H1 (cell line): ENCODE measurements at regions not wholly inside any gene's neighbourhood (a gene's known extent, or its start where the extent isn't known, plus 50 kb on each side); places are given as distances from the start of the nearest gene placed in this dataset.

Experiments used
- CTCF ChIA-PET: fragments of 300-600 bp; sonication (Branson Sonifier 250); formaldehyde crosslinking; loops from one replicate; lab custom pipeline; 2021; ENCODE audit not compliant: partially characterized antibody; lab: Charles Lee
- POLR2A ChIA-PET: fragments of 300-600 bp; sonication (Branson Sonifier 250); formaldehyde crosslinking; loops from one replicate; lab custom pipeline; 2021; ENCODE audit warnings: inconsistent platforms; ENCODE audit not compliant: partially characterized antibody; lab: Charles Lee
- DNase-seq, 2 experiments: peaks; one replicate each; pipeline versions ENCODE4 v3.0.0 to v3.0.0-alpha.2; 2010 to 2022; ENCODE audit warnings: low spot score in 2 of 2, low read depth in 1 of 2, mixed read lengths in 1 of 2
- FAIRE-seq: peaks from 2 replicates; lab custom pipeline; 2011; peaks lifted over from hg19 to GRCh38; lab: Jason Lieb, UNC
- H2AFZ ChIP-seq: 2 replicates; pipeline ENCODE4 v1.8.1; 2012; ENCODE audit warnings: low read length, inconsistent platforms
- H2AK5ac ChIP-seq: 2 replicates; pipeline ENCODE4 v1.6.1; 2013; ENCODE audit warnings: low read depth, low read length
- H2BK120ac ChIP-seq: replicated peaks from 2 replicates; pipeline ENCODE3; 2013; ENCODE audit warnings: low read depth, low read length, inconsistent platforms
- H2BK12ac ChIP-seq: 2 replicates; pipeline ENCODE4 v1.6.1; 2013; ENCODE audit warnings: low read depth, low read length
- H2BK15ac ChIP-seq: 2 replicates; pipeline ENCODE4 v1.6.1; 2013; ENCODE audit warnings: low read length
- H2BK20ac ChIP-seq: 2 replicates; pipeline ENCODE4 v1.6.1; 2013; ENCODE audit warnings: low read length
- H2BK5ac ChIP-seq: 2 replicates; pipeline ENCODE4 v1.6.1; 2013; ENCODE audit warnings: low read depth, low read length
- H3K14ac ChIP-seq: 2 replicates; pipeline ENCODE4 v1.6.1; 2013; ENCODE audit warnings: inconsistent platforms; ENCODE audit not compliant: insufficient read length
- H3K18ac ChIP-seq: 2 replicates; pipeline ENCODE4 v1.6.1; 2013; ENCODE audit warnings: low read length; ENCODE audit errors: extremely low read depth
- H3K23ac ChIP-seq: 2 replicates; pipeline ENCODE4 v1.6.1; 2013; ENCODE audit warnings: inconsistent platforms; ENCODE audit not compliant: insufficient read length
- H3K23me2 ChIP-seq: 2 replicates; pipeline ENCODE4 v1.6.1; 2013; ENCODE audit warnings: low read depth, low read length
- H3K27ac ChIP-seq: 2 replicates; pipeline ENCODE4 v1.6.1; 2011; ENCODE audit warnings: low read depth, low read length, inconsistent platforms
- H3K27me3 ChIP-seq, 4 experiments: replicated peaks in 1 of 4; 1 replicate in 1 of 4; 2 replicates in 3 of 4; pipeline versions ENCODE4 v1.6.1 to v1.8.1; 2011 to 2013; ENCODE audit warnings: low read length in 3 of 4, mild to moderate bottlenecking in 3 of 4, inconsistent platforms in 2 of 4, mixed read lengths in 2 of 4, moderate library complexity in 1 of 4; ENCODE audit not compliant: control insufficient read depth in 3 of 4, insufficient read depth in 3 of 4; ENCODE audit errors: extremely low read depth in 1 of 4
- H3K36me3 ChIP-seq, 4 experiments: 2 replicates each; pipeline versions ENCODE4 v1.6.1 to v1.8.1; 2011 to 2013; ENCODE audit warnings: mild to moderate bottlenecking in 4 of 4, low read length in 3 of 4, moderate library complexity in 2 of 4, control low read depth in 1 of 4, inconsistent platforms in 1 of 4; ENCODE audit not compliant: insufficient read depth in 4 of 4, control insufficient read depth in 2 of 4
- H3K4ac ChIP-seq: replicated peaks from 2 replicates; pipeline ENCODE3; 2013; ENCODE audit warnings: low read length, low read depth, mixed read lengths, inconsistent platforms; ENCODE audit not compliant: insufficient read length
- H3K4me1 ChIP-seq, 4 experiments: replicated peaks in 1 of 4; 1 replicate in 1 of 4; 2 replicates in 3 of 4; pipeline versions ENCODE4 v1.6.1 to v1.8.1; 2011 to 2013; ENCODE audit warnings: low read length in 3 of 4, inconsistent platforms in 2 of 4, mixed read lengths in 1 of 4; ENCODE audit not compliant: insufficient read depth in 4 of 4, control insufficient read depth in 3 of 4
- H3K4me2 ChIP-seq, 2 experiments: 2 replicates each; pipeline versions ENCODE4 v1.6.1 to v1.8.1; 2011 to 2013; ENCODE audit warnings: low read depth in 2 of 2, low read length in 2 of 2, control low read depth in 1 of 2, inconsistent platforms in 1 of 2, mild to moderate bottlenecking in 1 of 2; ENCODE audit not compliant: insufficient read depth in 1 of 2
- H3K4me3 ChIP-seq, 4 experiments: fragments of 200-600, 300-600 bp in 1 of 4; sonication (generic), shearing (Covaris generic), sonication (Bioruptor Twin) in 1 of 4; 2 replicates each; pipeline versions ENCODE4 v1.5.1 to v1.8.1; 2011 to 2016; ENCODE audit warnings: low read length in 4 of 4, low read depth in 3 of 4, control low read depth in 2 of 4, inconsistent platforms in 2 of 4, mild to moderate bottlenecking in 2 of 4, mixed read lengths in 1 of 4, moderate library complexity in 1 of 4; ENCODE audit not compliant: insufficient read depth in 2 of 4; ENCODE audit errors: extremely low read depth in 1 of 4
- H3K56ac ChIP-seq: replicated peaks from 2 replicates; pipeline ENCODE3; 2013; ENCODE audit warnings: low read depth, mild to moderate bottlenecking, mixed read lengths, low read length, inconsistent platforms; ENCODE audit not compliant: insufficient read length
- H3K79me1 ChIP-seq: 2 replicates; pipeline ENCODE4 v1.6.1; 2013; ENCODE audit warnings: low read depth, low read length, control low read depth
- H3K79me2 ChIP-seq, 2 experiments: 2 replicates each; pipeline versions ENCODE4 v1.6.1 to v1.8.1; 2012 to 2013; ENCODE audit warnings: low read length in 2 of 2, mild to moderate bottlenecking in 2 of 2, inconsistent platforms in 1 of 2; ENCODE audit not compliant: insufficient read depth in 2 of 2, control insufficient read depth in 1 of 2
- H3K9ac ChIP-seq, 4 experiments: replicated peaks in 1 of 4; 1 replicate in 1 of 4; 2 replicates in 3 of 4; pipeline versions ENCODE4 v1.6.1 to v1.8.1; 2011 to 2013; ENCODE audit warnings: low read depth in 3 of 4, low read length in 3 of 4, control low read depth in 2 of 4, mild to moderate bottlenecking in 2 of 4, moderate library complexity in 2 of 4, inconsistent platforms in 1 of 4; ENCODE audit errors: extremely low read depth in 1 of 4
- H3K9me3 ChIP-seq, 2 experiments: 2 replicates each; pipeline versions ENCODE4 v1.6.1 to v1.8.1; 2012 to 2013; ENCODE audit warnings: mild to moderate bottlenecking in 2 of 2, moderate library complexity in 2 of 2, control low read depth in 1 of 2, inconsistent platforms in 1 of 2, low read depth in 1 of 2, low read length in 1 of 2, mixed read lengths in 1 of 2; ENCODE audit not compliant: insufficient read depth in 2 of 2
- H4K20me1 ChIP-seq, 2 experiments: replicated peaks in 1 of 2; 2 replicates each; pipeline versions ENCODE3 to v1.8.1; 2011 to 2013; ENCODE audit warnings: inconsistent platforms in 2 of 2, low read length in 2 of 2, mild to moderate bottlenecking in 1 of 2; ENCODE audit not compliant: insufficient read depth in 2 of 2, control insufficient read depth in 1 of 2
- H4K5ac ChIP-seq: 2 replicates; pipeline ENCODE4 v1.6.1; 2013; ENCODE audit warnings: low read length, low read depth, mixed read lengths, inconsistent platforms; ENCODE audit not compliant: insufficient read length
- H4K8ac ChIP-seq: 2 replicates; pipeline ENCODE4 v1.8.0; 2013; ENCODE audit warnings: mild to moderate bottlenecking, moderate library complexity, low read length, inconsistent platforms; ENCODE audit not compliant: insufficient read depth; ENCODE audit errors: extremely low read depth
- H4K91ac ChIP-seq: replicated peaks from 2 replicates; pipeline ENCODE3; 2013; ENCODE audit warnings: low read length, mixed read lengths, inconsistent platforms; ENCODE audit not compliant: insufficient read length
- CBX5 ChIP-seq: fragments of 300-800, 300-1000 bp; sonication (generic); IDR thresholded peaks from 2 replicates; pipeline ENCODE4 v1.7.1; 2016; ENCODE audit warnings: antibody characterized with exemption, low read length, low read depth
- CTBP2 ChIP-seq: IDR thresholded peaks from 2 replicates; pipeline ENCODE4 v1.7.0; 2011; ENCODE audit warnings: borderline replicate concordance, mild to moderate bottlenecking, moderate library complexity, mixed read lengths, low read length; ENCODE audit not compliant: insufficient read depth, insufficient read length
- JUND ChIP-seq: IDR thresholded peaks from 2 replicates; pipeline ENCODE4 v1.6.1; 2011; ENCODE audit warnings: mild to moderate bottlenecking, improper control_type of control experiment, low read length
- KDM4A ChIP-seq: IDR thresholded peaks from one replicate; pipeline ENCODE4 v1.7.1; 2012; ENCODE audit warnings: low read depth, mild to moderate bottlenecking, moderate library complexity, low read length, inconsistent platforms; ENCODE audit not compliant: severe bottlenecking
- RXRA ChIP-seq: IDR thresholded peaks from 2 replicates; pipeline ENCODE4 v1.6.1; 2011; ENCODE audit warnings: low read depth, mild to moderate bottlenecking, low read length, moderate library complexity; ENCODE audit not compliant: insufficient read depth
- SIX5 ChIP-seq: IDR thresholded peaks from 2 replicates; pipeline ENCODE4 v1.6.1; 2011; ENCODE audit warnings: mild to moderate bottlenecking, low read depth, low read length
- SUZ12 ChIP-seq: fragments of 200-600 bp; sonication (generic); IDR thresholded peaks from 2 replicates; pipeline ENCODE4 v1.6.1; 2012; ENCODE audit warnings: mild to moderate bottlenecking, inconsistent platforms, low read length, moderate library complexity, mixed read lengths
- TAF1 ChIP-seq: IDR thresholded peaks from 2 replicates; pipeline ENCODE4 v1.6.1; 2011; ENCODE audit warnings: mild to moderate bottlenecking, low read depth, low read length
- TBP ChIP-seq: IDR thresholded peaks from 2 replicates; pipeline ENCODE4 v1.6.1; 2011; ENCODE audit warnings: low read depth, low read length, improper control_type of control experiment
- TEAD4 ChIP-seq: IDR thresholded peaks from 2 replicates; pipeline ENCODE4 v1.6.1; 2012; ENCODE audit warnings: low read depth, low read length, inconsistent platforms, mixed read lengths
- USF2 ChIP-seq: IDR thresholded peaks from 2 replicates; pipeline ENCODE4 v1.6.1; 2011; ENCODE audit warnings: low read length, improper control_type of control experiment
- ZNF274 ChIP-seq: IDR thresholded peaks from 2 replicates; pipeline ENCODE4 v1.7.0; 2012; ENCODE audit warnings: low read length, borderline replicate concordance; ENCODE audit errors: extremely low read depth
- WGBS, 2 experiments: shearing (Covaris generic) in 1 of 2; methylation state at CpG; one replicate each; pipeline versions ENCODE4 v1.1.6 to v1.1.7; 2013 to 2015; ENCODE audit warnings: low lambda C conversion rate in 2 of 2, mixed read lengths in 2 of 2, inconsistent platforms in 1 of 2, low coverage in 1 of 2, missing lambda C conversion rate in 1 of 2; ENCODE audit not compliant: insufficient replicate concordance in 2 of 2, insufficient coverage in 1 of 2, insufficient read length in 1 of 2; ENCODE audit errors: extremely low coverage in 1 of 2, missing lambda C conversion rate in 1 of 2; 5-methylcytosine and 5-hydroxymethylcytosine counted together

GRCh38 chr21:35195232-35195631, 146.1 kb upstream of the RUNX1 start:
- Histone ChIP-seq H3K4me3 (no peak overlapping the region), H3K4me1 (no peaks in the 10 kb centered on the region), H3K18ac (no peak overlapping the region), H3K9ac (no peak overlapping the region), H3K4ac (no peak overlapping the region), H2BK15ac (no peak overlapping the region), H2AK5ac (no peak overlapping the region), H4K20me1 (no peaks in the 10 kb centered on the region), H3K56ac (no peak overlapping the region), H4K8ac (no peak overlapping the region), H3K36me3 (no peaks in the 10 kb centered on the region), H3K9me3 (no peaks in the 10 kb centered on the region), H3K14ac (no peak overlapping the region), H3K4me2 (no peak overlapping the region), H2BK20ac (no peak overlapping the region), H2AFZ (no peak overlapping the region), H2BK120ac (no peak overlapping the region), H2BK5ac (no peak overlapping the region), H3K79me2 (no peaks in the 10 kb centered on the region), H3K79me1 (no peaks in the 10 kb centered on the region), H3K27ac (no peak overlapping the region), H3K23me2 (no peaks in the 10 kb centered on the region; the same call in 1 of the 2 replicates), H2BK12ac (no peak overlapping the region), H4K91ac (no peak overlapping the region), H3K23ac (no peak overlapping the region), H4K5ac (no peak overlapping the region), H3K27me3 (no peaks in the 10 kb centered on the region)
- no peak for FAIRE-seq
- no peak for DNase-seq
- ChIA-PET POLR2A (no interaction called here), CTCF (no interaction called here)
- TF ChIP-seq USF2, result no peak
- no peak for TF ChIP-seq JUND
- no peak for TF ChIP-seq CTBP2
- TF ChIP-seq KDM4A, result no peak
- no peak for TF ChIP-seq TBP
- no peak for TF ChIP-seq ZNF274
- TF ChIP-seq SIX5, result no peak
- no peak for TF ChIP-seq RXRA
- TF ChIP-seq TAF1, result no peak
- TF ChIP-seq TEAD4, result no peak
- no peak for TF ChIP-seq SUZ12
- no peak for TF ChIP-seq CBX5
- 89% methylated on average over 1 of the region's 1 CpG; no CpG with 5 or more reads in 1 of the 2 experiments for WGBS, 2 experiments
